ENCODE measurements at regions not wholly inside any gene's neighbourhood (a gene's known extent, or its start where the extent isn't known, plus 50 kb on each side); places are given as distances from the start of the nearest gene placed in this dataset.

DNA sequence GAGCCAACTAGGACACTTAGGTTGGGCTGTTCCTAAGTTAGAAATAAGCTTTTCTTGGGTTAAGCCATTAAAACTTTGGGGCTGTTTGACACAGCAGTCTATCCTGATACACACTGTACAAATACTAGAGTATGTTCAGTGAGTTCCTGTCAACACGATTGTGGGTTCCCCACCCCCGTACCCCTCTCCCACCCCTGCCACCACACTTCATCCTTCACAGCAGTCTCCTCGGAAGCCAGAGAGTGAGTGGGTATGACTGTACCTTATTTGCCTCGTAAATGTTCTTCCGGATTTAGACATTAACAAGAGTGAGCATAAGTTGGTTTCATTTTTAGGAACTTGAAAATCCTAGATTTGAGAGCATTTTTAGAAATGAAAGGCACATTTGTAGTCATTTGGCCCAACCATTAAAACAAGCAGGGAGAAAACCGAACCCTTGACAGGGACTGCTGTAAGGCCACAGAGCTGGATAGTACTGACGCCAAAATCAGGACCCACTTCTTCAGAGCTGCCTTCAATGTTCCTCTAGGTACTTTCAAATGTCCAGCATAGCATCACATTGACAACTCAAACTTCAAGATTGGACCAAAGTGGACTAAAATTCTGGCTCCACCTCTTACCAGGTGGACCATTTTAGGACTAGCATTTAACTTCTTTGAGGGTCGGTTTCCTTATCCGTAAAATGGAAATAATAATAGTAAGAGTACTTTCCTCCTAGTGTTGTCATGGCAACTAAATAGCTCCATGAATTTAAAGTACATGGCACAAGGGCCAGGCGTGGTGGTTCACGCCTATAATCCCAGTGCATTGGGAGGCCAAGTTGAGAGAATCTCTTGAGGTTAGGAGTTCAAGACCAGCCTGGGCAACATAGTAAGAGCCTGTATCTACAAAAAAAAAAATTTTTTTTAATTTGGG lies 166.3 kb upstream of the SERTAD2 start:
- no peak for DNase-seq (ENCODE audit: extremely low read depth, low read depth)

- DNase-seq (ENCODE audit: extremely low read depth, low read depth), result no peak
These were observed 167.2 kb upstream of the SERTAD2 start for GRCh38 chr2:64820901-64821300.

DNA sequence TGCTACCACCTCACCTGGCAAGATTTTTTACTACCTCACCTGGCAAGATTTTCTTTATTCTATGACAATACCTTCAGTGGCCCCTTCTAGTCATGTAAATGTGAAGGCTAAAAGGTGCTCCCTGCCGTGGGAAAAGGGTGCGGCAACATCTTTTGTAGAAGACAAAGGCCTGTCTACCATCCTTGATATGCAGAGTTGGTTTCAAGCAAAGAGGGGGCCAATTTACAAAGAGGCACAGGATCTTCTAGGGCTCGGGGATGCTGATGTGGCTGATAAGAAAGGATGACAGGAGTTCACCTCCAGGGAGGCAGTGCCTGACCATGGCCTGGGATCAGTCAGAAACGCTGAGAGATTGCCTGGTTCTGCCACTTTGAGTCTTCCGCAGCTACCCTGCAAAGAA lies 165.4 kb upstream of the SLC1A4 start:
- no peak for DNase-seq (ENCODE audit: extremely low read depth, low read depth)

GRCh38 chr2:64825831-64826491 lies 163.2 kb upstream of the SLC1A4 start:
- no peak for DNase-seq (ENCODE audit: extremely low read depth, low read depth)

- DNase-seq (ENCODE audit: extremely low read depth, low read depth), result no peak
These were observed 162.5 kb upstream of the SLC1A4 start for GRCh38 chr2:64826703-64827102.

- DNase-seq (ENCODE audit: extremely low read depth, low read depth), result no peak
These were observed 160.9 kb upstream of the SLC1A4 start for GRCh38 chr2:64828261-64828660.

GRCh38 chr2:64829525-64829924 lies 159.7 kb upstream of the SLC1A4 start:
- DNase-seq (ENCODE audit: extremely low read depth, low read depth), result no peak

- DNase-seq (ENCODE audit: extremely low read depth, low read depth), result peak; percentile 93
These were observed 157.8 kb upstream of the SLC1A4 start for GRCh38 chr2:64831134-64831976.

- no peak for DNase-seq (ENCODE audit: extremely low read depth, low read depth)
These were observed 157.2 kb upstream of the SLC1A4 start for GRCh38 chr2:64831977-64832328.

GRCh38 chr2:64832936-64833335 lies 156.3 kb upstream of the SLC1A4 start:
- no peak for DNase-seq (ENCODE audit: extremely low read depth, low read depth)

DNA sequence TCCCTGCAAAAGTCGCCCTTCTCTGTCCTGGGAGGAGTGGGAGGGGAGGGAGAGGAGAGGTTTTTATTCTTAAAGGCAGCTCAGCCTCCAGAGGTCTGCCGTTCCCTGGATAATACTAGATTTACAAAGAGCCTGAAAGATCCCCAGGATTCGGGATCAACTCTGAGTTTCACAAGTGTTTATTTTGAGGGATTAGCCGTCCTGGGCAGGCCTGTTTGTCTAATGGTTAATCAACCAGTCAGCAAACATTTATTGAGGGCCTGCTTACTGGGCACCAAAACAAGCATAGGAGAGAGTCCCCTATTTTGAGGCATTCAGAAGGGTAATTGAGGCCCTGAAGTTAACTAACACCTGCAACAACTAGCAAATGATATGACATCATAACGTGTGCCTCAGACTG lies 152.6 kb upstream of the SLC1A4 start:
- DNase-seq (ENCODE audit: extremely low read depth, low read depth), result no peak

GRCh38 chr2:64837116-64837731 lies 152.0 kb upstream of the SLC1A4 start:
- DNase-seq (ENCODE audit: extremely low read depth, low read depth), result no peak

DNA sequence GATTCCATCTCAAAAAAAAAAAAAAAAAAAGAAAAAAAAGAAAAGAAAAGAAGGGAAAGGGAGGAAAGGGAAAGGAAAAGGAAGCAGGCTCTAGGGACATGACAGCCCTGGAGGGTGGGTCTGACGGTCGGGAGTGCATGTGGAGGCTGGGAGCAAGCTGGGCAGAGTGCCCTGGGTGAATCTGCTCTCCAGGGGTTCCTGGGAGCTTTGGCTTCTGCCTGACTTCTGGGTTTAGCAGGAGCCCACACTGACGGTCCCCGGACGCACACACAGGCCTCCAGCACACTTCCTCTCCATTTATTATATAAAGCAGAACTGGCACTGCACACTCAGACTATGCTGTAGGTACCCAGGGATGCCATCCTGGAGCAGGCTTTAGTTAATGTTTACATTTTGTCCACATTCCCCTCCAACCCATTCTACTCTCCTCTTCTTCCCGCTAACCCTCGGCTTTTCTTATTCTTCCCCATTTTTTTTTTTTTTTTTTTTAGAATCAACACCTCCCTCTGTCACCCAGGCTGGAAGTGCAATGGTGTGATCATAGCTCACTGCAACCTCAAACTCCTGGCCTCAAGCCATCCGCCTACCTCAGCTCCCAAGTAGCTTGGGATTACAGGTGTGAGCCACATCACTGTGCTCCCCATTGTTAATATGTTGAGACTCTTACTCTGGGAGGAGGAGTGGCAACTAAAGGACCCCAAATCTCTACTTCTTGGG lies 151.1 kb upstream of the SLC1A4 start:
- DNase-seq (ENCODE audit: extremely low read depth, low read depth), result no peak

GRCh38 chr2:64838817-64839216 lies 150.4 kb upstream of the SLC1A4 start:
- peak; percentile 40 for DNase-seq (ENCODE audit: extremely low read depth, low read depth)

DNA sequence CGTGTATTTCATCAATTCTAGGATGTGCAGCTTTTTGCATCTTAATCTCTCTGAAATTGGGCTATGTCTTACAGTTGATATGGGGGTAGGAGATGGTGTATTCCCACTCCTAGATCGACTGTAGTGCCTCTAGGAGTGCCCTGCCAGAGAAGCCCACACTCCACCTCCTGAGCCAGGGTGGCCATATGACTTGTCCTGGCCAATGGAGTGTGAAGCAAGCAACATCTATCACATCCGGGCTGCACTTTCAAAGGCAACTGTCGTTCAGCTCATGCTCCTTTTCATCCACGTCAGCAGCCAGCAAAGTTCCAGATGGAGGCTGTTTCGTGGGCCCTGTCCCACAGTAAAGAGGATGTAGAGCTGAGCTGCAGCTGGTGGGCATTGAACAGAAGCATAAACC lies 149.4 kb upstream of the SLC1A4 start:
- no peak for DNase-seq (ENCODE audit: extremely low read depth, low read depth)

- no peak for DNase-seq (ENCODE audit: extremely low read depth, low read depth)
These were observed 148.7 kb upstream of the SLC1A4 start for GRCh38 chr2:64840426-64840881.

DNA sequence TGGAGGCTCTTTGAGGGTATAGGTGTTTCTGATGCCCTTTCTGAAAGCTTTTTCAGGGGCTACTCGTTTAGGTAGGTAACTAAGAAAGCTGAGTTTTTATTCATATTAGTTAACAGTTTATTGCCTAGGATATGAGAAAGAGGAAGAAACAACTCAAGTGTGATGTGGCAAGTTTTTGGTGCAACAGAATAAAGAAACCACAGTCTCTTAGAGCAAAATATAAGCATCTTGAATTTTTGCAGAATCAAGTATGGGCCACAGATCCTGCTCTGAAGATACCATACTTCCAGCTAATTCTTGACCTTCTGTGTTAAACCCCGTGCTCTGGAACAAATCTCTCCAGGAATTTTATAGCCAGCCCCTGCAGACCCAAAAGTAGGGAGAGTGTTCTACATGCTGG lies 147.7 kb upstream of the SLC1A4 start:
- DNase-seq (ENCODE audit: extremely low read depth, low read depth), result no peak

DNA sequence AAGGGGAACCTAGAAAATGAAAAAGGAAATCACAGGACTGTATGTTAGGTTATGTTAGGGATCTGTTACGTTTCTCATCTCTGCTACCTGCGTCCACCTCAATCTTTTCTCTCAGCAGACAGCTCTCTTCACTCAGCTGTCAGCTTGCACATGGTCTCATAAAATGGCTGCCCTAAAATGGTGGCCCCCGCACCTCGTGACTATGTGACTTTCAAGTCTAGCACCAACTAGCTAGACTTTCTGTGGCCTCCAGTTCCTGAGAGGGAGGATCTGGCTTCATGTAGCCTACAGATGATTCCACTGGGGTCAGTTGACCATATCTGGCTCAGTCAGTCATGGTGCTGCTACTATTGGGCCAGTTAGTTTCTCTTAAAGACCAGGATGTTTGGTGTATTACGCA lies 147.2 kb upstream of the SLC1A4 start:
- DNase-seq (ENCODE audit: extremely low read depth, low read depth), result no peak

GRCh38 chr2:64844087-64844486 lies 145.1 kb upstream of the SLC1A4 start:
- no peak for DNase-seq (ENCODE audit: extremely low read depth, low read depth)

DNA sequence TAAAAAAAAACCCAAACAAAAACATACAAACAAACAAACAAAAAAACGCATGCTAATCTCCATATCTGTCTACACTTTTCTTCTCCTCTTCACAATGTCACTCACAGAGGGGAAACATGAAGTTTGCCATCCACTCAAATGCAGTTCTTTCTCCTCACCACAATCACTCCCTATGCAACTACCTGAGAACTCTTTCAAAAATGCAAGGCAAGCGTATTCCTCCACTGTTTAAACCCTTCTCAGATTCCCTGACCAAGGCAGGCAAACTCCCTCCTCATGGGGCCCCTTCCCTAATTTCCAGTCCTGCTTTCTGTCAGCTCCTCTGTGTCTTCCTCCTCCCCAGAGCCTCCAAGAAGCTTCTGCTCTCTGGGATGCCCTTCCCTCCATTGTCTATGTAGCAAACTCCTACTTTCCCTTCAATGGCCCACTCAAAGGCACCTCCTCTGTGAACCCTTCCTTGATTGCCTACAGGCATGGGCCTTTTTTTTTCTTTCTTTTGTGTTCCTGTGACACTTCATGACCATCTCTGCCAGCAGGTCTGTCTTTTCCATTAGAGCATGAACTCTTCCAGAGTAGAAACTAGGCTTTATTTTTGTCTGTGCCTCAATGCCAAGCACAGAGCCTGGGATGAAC lies 143.8 kb upstream of the SLC1A4 start:
- DNase-seq (ENCODE audit: extremely low read depth, low read depth), result no peak

Data from NCI-H460 (cell line).